Body of pancreas (tissue), 4 donors: ENCODE measurements at regions not wholly inside any gene's neighbourhood (a gene's known extent, or its start where the extent isn't known, plus 50 kb on each side); places are given as distances from the start of the nearest gene placed in this dataset.

Experiments used
- POLR2A ChIP-seq, 3 donors: fragments of 450-650 bp; IDR thresholded peaks; one replicate each; pipeline ENCODE4 v1.6.1; 2016; ENCODE audit warnings: antibody characterized with exemption in 3 of 3, mild to moderate bottlenecking in 2 of 3
- TF ChIP-seq, protein P1 (sequence below), 7 experiments: fragments of 450-650 bp in 4 of 7; fragments of 200-600 bp in 3 of 7; sonication (generic) in 3 of 7; IDR thresholded peaks; one replicate each; pipeline ENCODE4 v1.5.1; 2016 to 2019; ENCODE audit warnings: antibody characterized with exemption in 7 of 7

DNA sequence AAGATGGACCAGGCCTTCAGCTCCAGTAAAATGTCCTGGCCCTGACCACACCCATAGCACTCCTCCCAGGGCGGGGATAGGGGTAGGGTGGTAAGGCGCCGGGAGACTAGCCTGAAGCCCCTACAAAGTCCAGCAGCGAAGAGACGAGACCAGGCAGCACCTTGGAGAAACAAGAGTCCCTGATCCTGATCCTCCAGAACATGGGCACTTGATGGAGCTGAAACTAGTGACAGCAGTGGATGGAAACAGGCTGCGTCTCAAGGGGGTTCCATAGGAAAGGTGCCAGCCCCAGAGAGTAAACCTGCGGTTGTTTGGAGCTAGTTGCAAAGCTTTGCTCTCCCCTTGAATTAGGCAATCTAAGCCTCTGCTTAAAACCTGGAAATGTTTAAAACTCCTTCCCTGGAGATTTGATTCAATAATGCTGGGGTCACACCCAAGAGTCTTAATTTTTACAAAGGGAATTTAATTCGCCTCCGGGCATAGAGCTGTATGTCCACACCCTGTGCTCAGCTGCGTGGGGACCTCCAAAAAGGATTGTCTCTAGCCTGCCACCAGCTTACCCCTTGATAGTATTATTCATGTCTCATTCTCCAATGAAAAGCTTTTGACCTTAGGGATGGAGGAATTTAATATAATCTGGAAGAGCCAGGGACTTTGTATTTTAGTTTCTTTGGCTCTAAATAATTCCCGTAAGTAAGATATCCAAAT is 258.6 kb downstream of the PMP22 start:
- no peak for TF ChIP-seq POLR2A (IDR thresholded peaks at IDR 0.05)
- TF ChIP-seq, protein P1, sequence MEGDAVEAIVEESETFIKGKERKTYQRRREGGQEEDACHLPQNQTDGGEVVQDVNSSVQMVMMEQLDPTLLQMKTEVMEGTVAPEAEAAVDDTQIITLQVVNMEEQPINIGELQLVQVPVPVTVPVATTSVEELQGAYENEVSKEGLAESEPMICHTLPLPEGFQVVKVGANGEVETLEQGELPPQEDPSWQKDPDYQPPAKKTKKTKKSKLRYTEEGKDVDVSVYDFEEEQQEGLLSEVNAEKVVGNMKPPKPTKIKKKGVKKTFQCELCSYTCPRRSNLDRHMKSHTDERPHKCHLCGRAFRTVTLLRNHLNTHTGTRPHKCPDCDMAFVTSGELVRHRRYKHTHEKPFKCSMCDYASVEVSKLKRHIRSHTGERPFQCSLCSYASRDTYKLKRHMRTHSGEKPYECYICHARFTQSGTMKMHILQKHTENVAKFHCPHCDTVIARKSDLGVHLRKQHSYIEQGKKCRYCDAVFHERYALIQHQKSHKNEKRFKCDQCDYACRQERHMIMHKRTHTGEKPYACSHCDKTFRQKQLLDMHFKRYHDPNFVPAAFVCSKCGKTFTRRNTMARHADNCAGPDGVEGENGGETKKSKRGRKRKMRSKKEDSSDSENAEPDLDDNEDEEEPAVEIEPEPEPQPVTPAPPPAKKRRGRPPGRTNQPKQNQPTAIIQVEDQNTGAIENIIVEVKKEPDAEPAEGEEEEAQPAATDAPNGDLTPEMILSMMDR (IDR thresholded peaks at IDR 0.05) = no peak
